ENCODE measurements at regions not wholly inside any gene's neighbourhood (a gene's known extent, or its start where the extent isn't known, plus 50 kb on each side); places are given as distances from the start of the nearest gene placed in this dataset.

- FAIRE-seq (no peak), DNase-seq (peak in 2 of 5 donors; percentile 31 to 62)
Observed at GRCh38 chr1:5744911-5745799, 247.1 kb downstream of the NPHP4 start.

DNA sequence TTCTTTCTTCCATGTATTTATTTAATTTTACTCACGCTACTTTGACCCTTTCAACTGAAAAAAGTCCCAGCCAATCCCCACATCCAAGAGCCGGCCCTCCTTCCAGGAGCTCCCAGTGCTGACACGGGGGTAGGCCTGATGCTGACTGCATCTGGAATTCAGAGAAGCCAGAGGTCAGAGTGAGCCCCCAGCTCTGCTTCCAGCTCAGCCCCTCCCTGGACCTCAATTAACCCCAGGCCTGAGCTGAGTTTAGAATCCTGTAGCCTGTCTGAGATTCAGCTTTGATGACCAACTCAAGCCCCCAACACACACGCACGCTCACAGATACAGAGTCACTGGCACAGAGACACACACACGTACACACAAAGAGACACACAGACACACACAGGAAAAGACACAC is 247.9 kb downstream of the NPHP4 start:
- Histone ChIP-seq H3K9ac (ENCODE audit: low read length in 3 of 3) (no peak overlapping the region), H3K27ac (ENCODE audit: low read depth in 2 of 2, low read length in 2 of 2) (no peak overlapping the region), H3K27me3 (ENCODE audit: control insufficient read depth, insufficient read depth, low read length) (no peaks in the 10 kb centered on the region), H3K36me3 (ENCODE audit: control insufficient read depth in 2 of 3, insufficient read depth in 3 of 3, low read length in 3 of 3) (no peaks in the 10 kb centered on the region), H3K4me1 (ENCODE audit: control insufficient read depth in 2 of 3, insufficient read depth in 2 of 3, low read depth in 1 of 3, low read length in 3 of 3) (peaks cover 0 to 4% (median 0%) of the 10 kb centered on the region in 3 donors), H3K9me3 (ENCODE audit: control insufficient read depth in 2 of 3, insufficient read depth in 1 of 3, low read length in 3 of 3) (no peaks in the 10 kb centered on the region), H3K4me3 (ENCODE audit: low read length in 3 of 3) (no peak overlapping the region)
- TF ChIP-seq, protein P1, sequence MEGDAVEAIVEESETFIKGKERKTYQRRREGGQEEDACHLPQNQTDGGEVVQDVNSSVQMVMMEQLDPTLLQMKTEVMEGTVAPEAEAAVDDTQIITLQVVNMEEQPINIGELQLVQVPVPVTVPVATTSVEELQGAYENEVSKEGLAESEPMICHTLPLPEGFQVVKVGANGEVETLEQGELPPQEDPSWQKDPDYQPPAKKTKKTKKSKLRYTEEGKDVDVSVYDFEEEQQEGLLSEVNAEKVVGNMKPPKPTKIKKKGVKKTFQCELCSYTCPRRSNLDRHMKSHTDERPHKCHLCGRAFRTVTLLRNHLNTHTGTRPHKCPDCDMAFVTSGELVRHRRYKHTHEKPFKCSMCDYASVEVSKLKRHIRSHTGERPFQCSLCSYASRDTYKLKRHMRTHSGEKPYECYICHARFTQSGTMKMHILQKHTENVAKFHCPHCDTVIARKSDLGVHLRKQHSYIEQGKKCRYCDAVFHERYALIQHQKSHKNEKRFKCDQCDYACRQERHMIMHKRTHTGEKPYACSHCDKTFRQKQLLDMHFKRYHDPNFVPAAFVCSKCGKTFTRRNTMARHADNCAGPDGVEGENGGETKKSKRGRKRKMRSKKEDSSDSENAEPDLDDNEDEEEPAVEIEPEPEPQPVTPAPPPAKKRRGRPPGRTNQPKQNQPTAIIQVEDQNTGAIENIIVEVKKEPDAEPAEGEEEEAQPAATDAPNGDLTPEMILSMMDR (IDR thresholded peaks at IDR 0.05; ENCODE audit: borderline replicate concordance, extremely low read depth, insufficient read depth), result no peak
- FAIRE-seq (no peak), DNase-seq (peak in 1 of 5 donors; percentile 58)
- intact Hi-C loops (cut with DNase I), result loop anchor here (10.0 kb wide), 1 partner anchor 1090 kb away; the partner anchor contains the start of gene AJAP1

More at GRCh38 chr1:5744911-5745799, 247.1 kb downstream of the NPHP4 start:
- intact Hi-C loops (cut with DNase I), result loop anchor here (10.0 kb wide), 1 partner anchor 1090 kb away; the partner anchor contains the start of gene AJAP1
- Histone ChIP-seq H3K4me3 (ENCODE audit: low read length in 3 of 3) (no peak overlapping the region), H3K27ac (ENCODE audit: low read depth in 2 of 2, low read length in 2 of 2) (no peak overlapping the region), H3K9ac (ENCODE audit: low read length in 3 of 3) (no peak overlapping the region), H3K36me3 (ENCODE audit: control insufficient read depth in 2 of 3, insufficient read depth in 3 of 3, low read length in 3 of 3) (no peaks in the 10 kb centered on the region), H3K27me3 (ENCODE audit: control insufficient read depth, insufficient read depth, low read length) (no peaks in the 10 kb centered on the region), H3K4me1 (ENCODE audit: control insufficient read depth in 2 of 3, insufficient read depth in 2 of 3, low read depth in 1 of 3, low read length in 3 of 3) (peaks cover 0 to 4% (median 0%) of the 10 kb centered on the region in 3 donors), H3K9me3 (ENCODE audit: control insufficient read depth in 2 of 3, insufficient read depth in 1 of 3, low read length in 3 of 3) (no peaks in the 10 kb centered on the region)
- TF ChIP-seq, protein P1 (IDR thresholded peaks at IDR 0.05; ENCODE audit: borderline replicate concordance, extremely low read depth, insufficient read depth), result no peak

GRCh38 chr1:5743435-5744095 is 248.7 kb downstream of the NPHP4 start:
- no peaks in the 10 kb centered on the region for H3K9me3 ChIP-seq (ENCODE audit: control insufficient read depth in 2 of 3, insufficient read depth in 1 of 3, low read length in 3 of 3)
- FAIRE-seq (no peak), DNase-seq (peak in 1 of 5 donors; percentile 46)
- H3K4me3 ChIP-seq (ENCODE audit: low read length in 3 of 3), result no peak overlapping the region
- TF ChIP-seq, protein P1 (IDR thresholded peaks at IDR 0.05; ENCODE audit: borderline replicate concordance, extremely low read depth, insufficient read depth), result no peak
- no peak overlapping the region for H3K9ac ChIP-seq (ENCODE audit: low read length in 3 of 3)
- no peak overlapping the region for H3K27ac ChIP-seq (ENCODE audit: low read depth in 2 of 2, low read length in 2 of 2)
- H3K36me3 ChIP-seq (ENCODE audit: control insufficient read depth in 2 of 3, insufficient read depth in 3 of 3, low read length in 3 of 3), result no peaks in the 10 kb centered on the region
- intact Hi-C loops (cut with DNase I), result loop anchor here (10.0 kb wide), 1 partner anchor 1089 kb away; the partner anchor contains the start of gene AJAP1
- H3K4me1 ChIP-seq (ENCODE audit: control insufficient read depth in 2 of 3, insufficient read depth in 2 of 3, low read depth in 1 of 3, low read length in 3 of 3), result peaks cover 0 to 4% (median 0%) of the 10 kb centered on the region in 3 donors
- H3K27me3 ChIP-seq (ENCODE audit: control insufficient read depth, insufficient read depth, low read length), result no peaks in the 10 kb centered on the region
